ENCODE measurements at regions not wholly inside any gene's neighbourhood (a gene's known extent, or its start where the extent isn't known, plus 50 kb on each side); places are given as distances from the start of the nearest gene placed in this dataset.

- H3K9me3 ChIP-seq (replicated peaks; ENCODE audit: insufficient read depth, low read length) = no peaks in the 10 kb centered on the region
- no peaks in the 10 kb centered on the region for H3K36me3 ChIP-seq (replicated peaks; ENCODE audit: insufficient read depth, low read length)
- H3K27me3 ChIP-seq (replicated peaks; ENCODE audit: insufficient read depth, low read length) = no peaks in the 10 kb centered on the region
- no peak overlapping the region for H3K4me2 ChIP-seq (ENCODE audit: low read depth, low read length)
- H3F3A ChIP-seq (ENCODE audit: insufficient read depth, low read length) = no peaks in the 10 kb centered on the region
- no peaks in the 10 kb centered on the region for H3K9me2 ChIP-seq (replicated peaks; ENCODE audit: insufficient read depth, low read length)
- H3K4me1 ChIP-seq (ENCODE audit: low read length) = no peaks in the 10 kb centered on the region
- no peak for TF ChIP-seq CTCF (IDR thresholded peaks at IDR 0.05; ENCODE audit: low read length)
- no peak for TF ChIP-seq EZH2 (optimal IDR thresholded peaks at IDR 0.05; ENCODE audit: low read depth, low read length)
- TF ChIP-seq EZH2phosphoT487 (IDR thresholded peaks at IDR 0.05; ENCODE audit: low read length) = no peak
- no peak overlapping the region for H3K27ac ChIP-seq (ENCODE audit: low read length)
- H3K79me2 ChIP-seq (ENCODE audit: low read length) = no peaks in the 10 kb centered on the region
- H4K20me1 ChIP-seq (ENCODE audit: insufficient read depth, low read length) = no peaks in the 10 kb centered on the region
- no peak overlapping the region for H3K9ac ChIP-seq (ENCODE audit: low read length)
- no peak overlapping the region for H2AFZ ChIP-seq (ENCODE audit: low read length)
- H3K4me3 ChIP-seq (ENCODE audit: low read length) = no peak overlapping the region
- DNase-seq = no peak
Measured at GRCh38 chr2:66846887-66847286, 412.0 kb downstream of the MEIS1 start.

GRCh38 chr2:66849153-66849755, 414.3 kb downstream of the MEIS1 start:
- H3K4me2 ChIP-seq (ENCODE audit: low read depth, low read length) = no peak overlapping the region
- H3K9me2 ChIP-seq (replicated peaks; ENCODE audit: insufficient read depth, low read length) = no peaks in the 10 kb centered on the region
- no peak overlapping the region for H2AFZ ChIP-seq (ENCODE audit: low read length)
- H3K79me2 ChIP-seq (ENCODE audit: low read length) = no peaks in the 10 kb centered on the region
- H3K4me3 ChIP-seq (ENCODE audit: low read length) = no peak overlapping the region
- no peak overlapping the region for H3K9ac ChIP-seq (ENCODE audit: low read length)
- H3K4me1 ChIP-seq (ENCODE audit: low read length) = no peaks in the 10 kb centered on the region
- H4K20me1 ChIP-seq (ENCODE audit: insufficient read depth, low read length) = no peaks in the 10 kb centered on the region
- no peak for TF ChIP-seq EZH2 (optimal IDR thresholded peaks at IDR 0.05; ENCODE audit: low read depth, low read length)
- H3K27me3 ChIP-seq (replicated peaks; ENCODE audit: insufficient read depth, low read length) = no peaks in the 10 kb centered on the region
- H3F3A ChIP-seq (ENCODE audit: insufficient read depth, low read length) = no peaks in the 10 kb centered on the region
- DNase-seq = no peak
- no peaks in the 10 kb centered on the region for H3K36me3 ChIP-seq (replicated peaks; ENCODE audit: insufficient read depth, low read length)
- H3K27ac ChIP-seq (ENCODE audit: low read length) = no peak overlapping the region
- no peaks in the 10 kb centered on the region for H3K9me3 ChIP-seq (replicated peaks; ENCODE audit: insufficient read depth, low read length)

DNA sequence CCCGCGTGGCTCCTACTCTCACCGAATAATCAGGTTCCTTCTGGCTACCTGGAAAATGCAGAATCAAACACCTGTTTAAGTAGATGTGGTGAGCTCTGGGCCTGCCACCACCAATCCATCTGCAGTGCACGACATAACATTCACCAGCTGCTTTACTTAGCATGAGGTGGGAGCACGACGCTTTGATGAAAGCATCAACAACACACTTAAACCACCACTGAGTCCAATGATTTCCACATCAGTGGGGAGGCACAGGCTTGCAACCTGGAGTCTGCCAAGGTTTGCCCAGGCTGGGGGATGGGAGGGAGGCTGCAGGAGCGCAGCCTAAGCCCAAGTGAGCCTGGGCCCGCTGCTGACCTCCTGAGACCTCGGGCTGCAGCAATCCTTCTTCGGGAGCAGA, 415.5 kb downstream of the MEIS1 start:
- TF ChIP-seq EZH2 (optimal IDR thresholded peaks at IDR 0.05; ENCODE audit: low read depth, low read length) = no peak
- no peak for TF ChIP-seq CTCF (IDR thresholded peaks at IDR 0.05; ENCODE audit: low read length)
- TF ChIP-seq EZH2phosphoT487 (IDR thresholded peaks at IDR 0.05; ENCODE audit: low read length) = no peak
- Histone ChIP-seq H3K4me1 (ENCODE audit: low read length) (no peaks in the 10 kb centered on the region), H3K79me2 (ENCODE audit: low read length) (no peaks in the 10 kb centered on the region), H2AFZ (ENCODE audit: low read length) (no peak overlapping the region), H3F3A (ENCODE audit: insufficient read depth, low read length) (no peaks in the 10 kb centered on the region), H3K36me3 (replicated peaks; ENCODE audit: insufficient read depth, low read length) (no peaks in the 10 kb centered on the region), H3K27ac (ENCODE audit: low read length) (no peak overlapping the region), H3K9me2 (replicated peaks; ENCODE audit: insufficient read depth, low read length) (no peaks in the 10 kb centered on the region), H3K4me3 (ENCODE audit: low read length) (no peak overlapping the region), H3K27me3 (replicated peaks; ENCODE audit: insufficient read depth, low read length) (no peaks in the 10 kb centered on the region), H3K4me2 (ENCODE audit: low read depth, low read length) (no peak overlapping the region), H3K9me3 (replicated peaks; ENCODE audit: insufficient read depth, low read length) (no peaks in the 10 kb centered on the region), H4K20me1 (ENCODE audit: insufficient read depth, low read length) (no peaks in the 10 kb centered on the region), H3K9ac (ENCODE audit: low read length) (no peak overlapping the region)
- no peak for DNase-seq

- DNase-seq = no peak
- no peaks in the 10 kb centered on the region for H4K20me1 ChIP-seq (ENCODE audit: insufficient read depth, low read length)
Measured at GRCh38 chr2:66851449-66851872, 416.5 kb downstream of the MEIS1 start.

More at GRCh38 chr2:66851449-66851872, 416.5 kb downstream of the MEIS1 start:
- no peak overlapping the region for H3K9ac ChIP-seq (ENCODE audit: low read length)
- H3K9me2 ChIP-seq (replicated peaks; ENCODE audit: insufficient read depth, low read length) = no peaks in the 10 kb centered on the region
- H3K4me2 ChIP-seq (ENCODE audit: low read depth, low read length) = no peak overlapping the region
- no peak overlapping the region for H3K27ac ChIP-seq (ENCODE audit: low read length)
- H3K4me3 ChIP-seq (ENCODE audit: low read length) = no peak overlapping the region
- H3K79me2 ChIP-seq (ENCODE audit: low read length) = no peaks in the 10 kb centered on the region
- no peaks in the 10 kb centered on the region for H3K9me3 ChIP-seq (replicated peaks; ENCODE audit: insufficient read depth, low read length)
- no peaks in the 10 kb centered on the region for H3K36me3 ChIP-seq (replicated peaks; ENCODE audit: insufficient read depth, low read length)
- H3K4me1 ChIP-seq (ENCODE audit: low read length) = no peaks in the 10 kb centered on the region
- no peaks in the 10 kb centered on the region for H3F3A ChIP-seq (ENCODE audit: insufficient read depth, low read length)
- H2AFZ ChIP-seq (ENCODE audit: low read length) = no peak overlapping the region
- TF ChIP-seq CTCF (IDR thresholded peaks at IDR 0.05; ENCODE audit: low read length) = no peak
- no peak for TF ChIP-seq EZH2phosphoT487 (IDR thresholded peaks at IDR 0.05; ENCODE audit: low read length)
- no peak for TF ChIP-seq EZH2 (optimal IDR thresholded peaks at IDR 0.05; ENCODE audit: low read depth, low read length)
- no peaks in the 10 kb centered on the region for H3K27me3 ChIP-seq (replicated peaks; ENCODE audit: insufficient read depth, low read length)

Measured in MM.1S (cell line).